AG10803 (cell line): ENCODE measurements at regions not wholly inside any gene's neighbourhood (a gene's known extent, or its start where the extent isn't known, plus 50 kb on each side); places are given as distances from the start of the nearest gene placed in this dataset.

ENCODE experiments used
- DNase-seq: peaks from one replicate; pipeline ENCODE4 v3.0.0; 2010; ENCODE audit warnings: low read depth
- H3K4me3 ChIP-seq: 2 replicates; pipeline ENCODE4 v1.5.1; 2011; ENCODE audit warnings: mild to moderate bottlenecking, low read length, control low read depth
- CTCF ChIP-seq: conservative IDR thresholded peaks from 2 replicates; pipeline ENCODE4 v1.5.1; 2011; ENCODE audit warnings: mild to moderate bottlenecking, low read length, control low read depth, inconsistent platforms

- no peak for DNase-seq
- no peak overlapping the region for H3K4me3 ChIP-seq
- TF ChIP-seq CTCF = no peak
Observed at GRCh38 chr4:164405774-164406173, 348.2 kb upstream of the SMIM31 start.

- no peak for TF ChIP-seq CTCF
- DNase-seq = no peak
- no peak overlapping the region for H3K4me3 ChIP-seq
Observed at GRCh38 chr4:164408831-164409230, 345.1 kb upstream of the SMIM31 start.

- no peak for DNase-seq
- H3K4me3 ChIP-seq = no peak overlapping the region
- TF ChIP-seq CTCF = no peak
Observed at GRCh38 chr4:164410401-164410800, 343.5 kb upstream of the SMIM31 start.

DNA sequence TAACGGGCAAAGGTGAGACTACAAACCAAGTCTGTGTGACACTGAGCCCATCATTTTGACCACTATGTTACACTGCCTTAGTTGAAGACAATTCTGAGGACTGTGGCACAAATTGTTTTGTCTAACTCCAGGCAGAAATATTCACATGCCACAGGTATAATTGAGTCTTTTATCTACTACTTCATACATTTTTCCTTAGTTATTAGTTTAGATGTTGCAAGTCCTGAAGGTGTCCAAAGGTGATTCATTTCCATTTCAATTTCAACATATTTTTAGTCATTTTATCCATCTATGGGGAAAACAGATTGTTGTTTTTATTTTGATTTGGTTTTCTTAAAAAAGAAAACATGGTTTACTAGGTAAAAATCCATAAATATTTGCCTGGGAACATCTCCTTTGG, 341.7 kb upstream of the SMIM31 start:
- no peak overlapping the region for H3K4me3 ChIP-seq
- TF ChIP-seq CTCF = no peak
- no peak for DNase-seq

- no peak for DNase-seq
- TF ChIP-seq CTCF = no peak
- no peak overlapping the region for H3K4me3 ChIP-seq
Observed at GRCh38 chr4:164413743-164414142, 340.2 kb upstream of the SMIM31 start.

GRCh38 chr4:164423819-164424218, 330.1 kb upstream of the SMIM31 start:
- H3K4me3 ChIP-seq = no peak overlapping the region
- no peak for DNase-seq
- TF ChIP-seq CTCF = no peak

- H3K4me3 ChIP-seq = no peak overlapping the region
- DNase-seq = no peak
- no peak for TF ChIP-seq CTCF
Observed at GRCh38 chr4:164424846-164425245, 329.1 kb upstream of the SMIM31 start.
